Astrocyte (in vitro differentiated cells and primary cell): ENCODE measurements at regions not wholly inside any gene's neighbourhood (a gene's known extent, or its start where the extent isn't known, plus 50 kb on each side); places are given as distances from the start of the nearest gene placed in this dataset.

Source experiments
- DNase-seq: peaks from one replicate; pipeline ENCODE4 v3.0.0-alpha.2; 2010; ENCODE audit warnings: low read depth
- FAIRE-seq: peaks from 2 replicates; lab custom pipeline; 2011; peaks lifted over from hg19 to GRCh38; lab: Jason Lieb, UNC
- H2AFZ ChIP-seq: 2 replicates; pipeline ENCODE4 v1.6.0; 2012; ENCODE audit warnings: low read depth, low read length, inconsistent platforms
- H3K27ac ChIP-seq: 2 replicates; pipeline ENCODE4 v1.5.1; 2011; ENCODE audit warnings: low read depth, low read length, inconsistent platforms
- H3K27me3 ChIP-seq: 2 replicates; pipeline ENCODE4 v1.6.0; 2011; ENCODE audit warnings: low read length, inconsistent platforms; ENCODE audit not compliant: insufficient read depth
- H3K36me3 ChIP-seq: 2 replicates; pipeline ENCODE4 v1.5.1; 2011; ENCODE audit warnings: low read length, inconsistent platforms; ENCODE audit not compliant: insufficient read depth
- H3K4me1 ChIP-seq: 2 replicates; pipeline ENCODE4 v1.5.1; 2011; ENCODE audit warnings: low read length, inconsistent platforms; ENCODE audit not compliant: insufficient read depth
- H3K4me2 ChIP-seq: 2 replicates; pipeline ENCODE4 v1.6.0; 2012; ENCODE audit warnings: low read length, inconsistent platforms
- H3K4me3 ChIP-seq: 2 replicates; pipeline ENCODE4 v1.5.1; 2011; ENCODE audit warnings: low read depth, mild to moderate bottlenecking, low read length, inconsistent platforms; ENCODE audit not compliant: insufficient read depth
- H3K79me2 ChIP-seq: 2 replicates; pipeline ENCODE4 v1.6.0; 2012; ENCODE audit warnings: mild to moderate bottlenecking, low read length, inconsistent platforms; ENCODE audit not compliant: insufficient read depth
- H3K9ac ChIP-seq: 2 replicates; pipeline ENCODE4 v1.6.0; 2012; ENCODE audit warnings: mild to moderate bottlenecking, low read length, inconsistent platforms
- H3K9me3 ChIP-seq: 2 replicates; pipeline ENCODE4 v1.5.1; 2012; ENCODE audit warnings: low read depth, mild to moderate bottlenecking, low read length, inconsistent platforms; ENCODE audit not compliant: insufficient read depth
- H4K20me1 ChIP-seq: 2 replicates; pipeline ENCODE4 v1.6.0; 2012; ENCODE audit warnings: low read length, inconsistent platforms; ENCODE audit not compliant: insufficient read depth
- H3K27ac Mint-ChIP-seq: one replicate; pipeline ENCODE4 v1.8.0; 2021; ENCODE audit warnings: mild to moderate bottlenecking, mixed read lengths; ENCODE audit not compliant: unreplicated experiment
- H3K27me3 Mint-ChIP-seq: one replicate; pipeline ENCODE4 v1.8.0; 2021; ENCODE audit warnings: low read depth, mixed read lengths; ENCODE audit not compliant: unreplicated experiment
- H3K36me3 Mint-ChIP-seq: one replicate; pipeline ENCODE4 v1.8.0; 2021; ENCODE audit warnings: low read depth, mixed read lengths; ENCODE audit not compliant: unreplicated experiment
- H3K4me1 Mint-ChIP-seq: one replicate; pipeline ENCODE4 v1.8.0; 2021; ENCODE audit warnings: low read depth, mixed read lengths; ENCODE audit not compliant: unreplicated experiment
- H3K4me3 Mint-ChIP-seq: one replicate; pipeline ENCODE4 v1.8.0; 2021; ENCODE audit warnings: mild to moderate bottlenecking, moderate library complexity, mixed read lengths; ENCODE audit not compliant: unreplicated experiment
- H3K9me3 Mint-ChIP-seq: one replicate; pipeline ENCODE4 v1.8.0; 2021; ENCODE audit warnings: mild to moderate bottlenecking, mixed read lengths; ENCODE audit not compliant: unreplicated experiment
- CTCF ChIP-seq: IDR thresholded peaks from 2 replicates; pipeline ENCODE4 v1.5.1; 2011; ENCODE audit warnings: low read depth, mild to moderate bottlenecking, inconsistent platforms, low read length, moderate library complexity; ENCODE audit not compliant: insufficient read depth
- EZH2 ChIP-seq: IDR thresholded peaks from 2 replicates; pipeline ENCODE4 v1.6.1; 2012; ENCODE audit warnings: mild to moderate bottlenecking, low read length, inconsistent platforms; ENCODE audit not compliant: insufficient read depth

GRCh38 chr15:87212041-87212440, 1044.5 kb downstream of the NTRK3 start:
- Mint-ChIP-seq H3K27ac (no peak overlapping the region), H3K9me3 (no peaks in the 10 kb centered on the region), H3K27me3 (no peaks in the 10 kb centered on the region), H3K4me1 (peaks cover 8% of the 10 kb centered on the region), H3K4me3 (no peak overlapping the region), H3K36me3 (no peaks in the 10 kb centered on the region)
- H3K27ac ChIP-seq = no peak overlapping the region
- peak; percentile 52 for DNase-seq
- no peaks in the 10 kb centered on the region for H3K27me3 ChIP-seq
- TF ChIP-seq CTCF (no peak), EZH2 (no peak)
- no peak overlapping the region for H2AFZ ChIP-seq
- no peaks in the 10 kb centered on the region for H3K9me3 ChIP-seq
- FAIRE-seq = no peak
- peaks cover 6% of the 10 kb centered on the region for H3K4me1 ChIP-seq
- H4K20me1 ChIP-seq = no peaks in the 10 kb centered on the region
- no peaks in the 10 kb centered on the region for H3K79me2 ChIP-seq
- H3K36me3 ChIP-seq = no peaks in the 10 kb centered on the region
- H3K4me2 ChIP-seq = no peak overlapping the region
- no peak overlapping the region for H3K9ac ChIP-seq
- H3K4me3 ChIP-seq = no peak overlapping the region

GRCh38 chr15:87211547-87211946, 1045.0 kb downstream of the NTRK3 start:
- DNase-seq (no peak), FAIRE-seq (no peak)
- TF ChIP-seq EZH2 (no peak), CTCF (no peak)
- peaks cover 8% of the 10 kb centered on the region for H3K4me1 Mint-ChIP-seq
- H3K9me3 Mint-ChIP-seq = no peaks in the 10 kb centered on the region
- no peaks in the 10 kb centered on the region for H3K79me2 ChIP-seq
- no peaks in the 10 kb centered on the region for H3K27me3 Mint-ChIP-seq
- H3K27ac ChIP-seq = no peak overlapping the region
- no peak overlapping the region for H3K4me3 Mint-ChIP-seq
- no peaks in the 10 kb centered on the region for H3K27me3 ChIP-seq
- no peak overlapping the region for H2AFZ ChIP-seq
- H3K36me3 Mint-ChIP-seq = no peaks in the 10 kb centered on the region
- no peaks in the 10 kb centered on the region for H4K20me1 ChIP-seq
- H3K9ac ChIP-seq = no peak overlapping the region
- H3K4me2 ChIP-seq = no peak overlapping the region
- peaks cover 6% of the 10 kb centered on the region for H3K4me1 ChIP-seq
- no peak overlapping the region for H3K4me3 ChIP-seq
- H3K9me3 ChIP-seq = no peaks in the 10 kb centered on the region
- H3K36me3 ChIP-seq = no peaks in the 10 kb centered on the region
- H3K27ac Mint-ChIP-seq = no peak overlapping the region

- H3K4me3 Mint-ChIP-seq = no peak overlapping the region
- H3K36me3 Mint-ChIP-seq = no peaks in the 10 kb centered on the region
- TF ChIP-seq EZH2 = no peak
- no peak for TF ChIP-seq CTCF
- Histone ChIP-seq H3K9me3 (no peaks in the 10 kb centered on the region), H3K79me2 (no peaks in the 10 kb centered on the region), H3K4me3 (no peak overlapping the region), H3K36me3 (no peaks in the 10 kb centered on the region), H4K20me1 (no peaks in the 10 kb centered on the region), H3K4me2 (no peak overlapping the region), H3K27me3 (no peaks in the 10 kb centered on the region), H3K4me1 (peaks cover 6% of the 10 kb centered on the region), H3K9ac (no peak overlapping the region), H3K27ac (no peak overlapping the region), H2AFZ (no peak overlapping the region)
- no peaks in the 10 kb centered on the region for H3K9me3 Mint-ChIP-seq
- no peak for FAIRE-seq
- H3K27ac Mint-ChIP-seq = no peak overlapping the region
- H3K4me1 Mint-ChIP-seq = peaks cover 8% of the 10 kb centered on the region
- no peaks in the 10 kb centered on the region for H3K27me3 Mint-ChIP-seq
- no peak for DNase-seq
Measured at GRCh38 chr15:87209891-87210689, 1046.4 kb downstream of the NTRK3 start.
